GM19463 (cell line): ENCODE measurements at regions not wholly inside any gene's neighbourhood (a gene's known extent, or its start where the extent isn't known, plus 50 kb on each side); places are given as distances from the start of the nearest gene placed in this dataset.

Experiments used
- ATAC-seq: cut with Tn5 transposase; IDR thresholded peaks from one replicate; pipeline ENCODE4 v1.9.1; 2021; ENCODE audit warnings: mild to moderate bottlenecking, moderate library complexity; ENCODE audit not compliant: unreplicated experiment

- no peak for ATAC-seq
These were observed 974.1 kb upstream of the ACVR2A start for GRCh38 chr2:146870691-146871090.

- no peak for ATAC-seq
These were observed 975.5 kb upstream of the ACVR2A start for GRCh38 chr2:146869328-146869727.

GRCh38 chr2:146868051-146868450, 976.8 kb upstream of the ACVR2A start:
- no peak for ATAC-seq

GRCh38 chr2:146867477-146867986, 977.3 kb upstream of the ACVR2A start:
- ATAC-seq = no peak

GRCh38 chr2:146853741-146854444, 990.9 kb upstream of the ACVR2A start:
- ATAC-seq = no peak

GRCh38 chr2:146852661-146853060, 992.2 kb upstream of the ACVR2A start:
- no peak for ATAC-seq

GRCh38 chr2:146850746-146851145, 994.1 kb upstream of the ACVR2A start:
- no peak for ATAC-seq

- ATAC-seq = no peak
These were observed 997.0 kb upstream of the ACVR2A start for GRCh38 chr2:146847846-146848245.

GRCh38 chr2:146844226-146844990, 1000.4 kb upstream of the ACVR2A start:
- no peak for ATAC-seq

GRCh38 chr2:146837857-146838256, 1007.0 kb upstream of the ACVR2A start:
- ATAC-seq = no peak

GRCh38 chr2:146826388-146826787, 1018.4 kb upstream of the ACVR2A start:
- no peak for ATAC-seq

- no peak for ATAC-seq
These were observed 1023.0 kb upstream of the ACVR2A start for GRCh38 chr2:146821836-146822316.

- no peak for ATAC-seq
These were observed 1024.2 kb upstream of the ACVR2A start for GRCh38 chr2:146820672-146821071.

- no peak for ATAC-seq
These were observed 1026.7 kb upstream of the ACVR2A start for GRCh38 chr2:146818122-146818521.

GRCh38 chr2:146817613-146818012, 1027.2 kb upstream of the ACVR2A start:
- ATAC-seq = no peak

- ATAC-seq = no peak
These were observed 1029.9 kb upstream of the ACVR2A start for GRCh38 chr2:146814971-146815370.

- no peak for ATAC-seq
These were observed 1037.2 kb upstream of the ACVR2A start for GRCh38 chr2:146807568-146808168.

- no peak for ATAC-seq
These were observed 1038.3 kb upstream of the ACVR2A start for GRCh38 chr2:146806364-146807005.

- ATAC-seq = no peak
These were observed 1040.5 kb upstream of the ACVR2A start for GRCh38 chr2:146804288-146804687.

- no peak for ATAC-seq
These were observed 1042.9 kb upstream of the ACVR2A start for GRCh38 chr2:146801886-146802285.

- ATAC-seq = no peak
These were observed 1058.4 kb upstream of the ACVR2A start for GRCh38 chr2:146786396-146786795.
